ENCODE measurements at regions not wholly inside any gene's neighbourhood (a gene's known extent, or its start where the extent isn't known, plus 50 kb on each side); places are given as distances from the start of the nearest gene placed in this dataset.

DNA sequence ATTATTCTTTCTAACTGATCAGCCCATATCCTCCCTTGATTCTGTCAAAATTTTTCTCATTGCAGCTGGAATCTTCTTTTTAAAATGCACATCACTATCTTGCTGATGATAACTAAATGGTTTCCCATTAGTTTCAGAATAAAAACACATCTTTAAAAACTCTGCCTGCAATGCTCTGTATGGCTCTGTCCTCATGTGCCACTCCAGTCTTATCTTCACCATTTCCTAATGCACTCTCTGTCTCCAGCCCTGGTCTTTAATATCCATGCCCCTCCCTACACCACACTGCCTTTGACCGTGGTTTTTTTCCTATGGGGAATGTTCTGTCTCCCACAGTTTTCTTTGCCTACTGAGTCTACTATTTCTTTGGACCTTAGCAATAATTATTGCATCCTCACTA is 244.1 kb upstream of the ARSJ start:
- TF ChIP-seq, protein P1, sequence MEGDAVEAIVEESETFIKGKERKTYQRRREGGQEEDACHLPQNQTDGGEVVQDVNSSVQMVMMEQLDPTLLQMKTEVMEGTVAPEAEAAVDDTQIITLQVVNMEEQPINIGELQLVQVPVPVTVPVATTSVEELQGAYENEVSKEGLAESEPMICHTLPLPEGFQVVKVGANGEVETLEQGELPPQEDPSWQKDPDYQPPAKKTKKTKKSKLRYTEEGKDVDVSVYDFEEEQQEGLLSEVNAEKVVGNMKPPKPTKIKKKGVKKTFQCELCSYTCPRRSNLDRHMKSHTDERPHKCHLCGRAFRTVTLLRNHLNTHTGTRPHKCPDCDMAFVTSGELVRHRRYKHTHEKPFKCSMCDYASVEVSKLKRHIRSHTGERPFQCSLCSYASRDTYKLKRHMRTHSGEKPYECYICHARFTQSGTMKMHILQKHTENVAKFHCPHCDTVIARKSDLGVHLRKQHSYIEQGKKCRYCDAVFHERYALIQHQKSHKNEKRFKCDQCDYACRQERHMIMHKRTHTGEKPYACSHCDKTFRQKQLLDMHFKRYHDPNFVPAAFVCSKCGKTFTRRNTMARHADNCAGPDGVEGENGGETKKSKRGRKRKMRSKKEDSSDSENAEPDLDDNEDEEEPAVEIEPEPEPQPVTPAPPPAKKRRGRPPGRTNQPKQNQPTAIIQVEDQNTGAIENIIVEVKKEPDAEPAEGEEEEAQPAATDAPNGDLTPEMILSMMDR (IDR thresholded peaks at IDR 0.05; ENCODE audit: low read depth, low read length): no peak
- no peak overlapping the region for H3K4me3 ChIP-seq (ENCODE audit: low read depth, low read length)

- H3K4me3 ChIP-seq (ENCODE audit: low read depth, low read length): no peak overlapping the region
- TF ChIP-seq, protein P1 (IDR thresholded peaks at IDR 0.05; ENCODE audit: low read depth, low read length): no peak
These were observed 246.0 kb upstream of the ARSJ start for GRCh38 chr4:114225436-114225835.

DNA sequence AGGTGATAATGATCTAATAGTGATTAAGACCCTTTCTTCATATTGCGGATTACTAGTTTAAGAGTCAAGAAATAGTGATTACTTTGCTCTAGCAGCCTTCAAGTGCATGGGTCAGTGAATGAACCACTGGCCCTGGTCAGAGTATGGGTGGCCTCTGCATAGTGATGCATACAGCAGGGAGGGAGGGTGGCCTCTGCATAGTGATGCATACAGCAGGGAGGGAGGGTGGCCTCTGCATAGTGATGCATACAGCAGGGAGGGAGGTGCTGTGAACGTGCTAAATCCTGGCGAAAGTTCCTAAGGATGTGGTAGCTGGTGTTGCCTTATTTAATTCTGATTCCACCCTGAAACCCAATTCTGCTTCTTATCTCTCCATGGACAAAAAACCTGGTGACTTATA is 246.7 kb upstream of the ARSJ start:
- H3K4me3 ChIP-seq (ENCODE audit: low read depth, low read length): no peak overlapping the region
- TF ChIP-seq, protein P1 (IDR thresholded peaks at IDR 0.05; ENCODE audit: low read depth, low read length): no peak

DNA sequence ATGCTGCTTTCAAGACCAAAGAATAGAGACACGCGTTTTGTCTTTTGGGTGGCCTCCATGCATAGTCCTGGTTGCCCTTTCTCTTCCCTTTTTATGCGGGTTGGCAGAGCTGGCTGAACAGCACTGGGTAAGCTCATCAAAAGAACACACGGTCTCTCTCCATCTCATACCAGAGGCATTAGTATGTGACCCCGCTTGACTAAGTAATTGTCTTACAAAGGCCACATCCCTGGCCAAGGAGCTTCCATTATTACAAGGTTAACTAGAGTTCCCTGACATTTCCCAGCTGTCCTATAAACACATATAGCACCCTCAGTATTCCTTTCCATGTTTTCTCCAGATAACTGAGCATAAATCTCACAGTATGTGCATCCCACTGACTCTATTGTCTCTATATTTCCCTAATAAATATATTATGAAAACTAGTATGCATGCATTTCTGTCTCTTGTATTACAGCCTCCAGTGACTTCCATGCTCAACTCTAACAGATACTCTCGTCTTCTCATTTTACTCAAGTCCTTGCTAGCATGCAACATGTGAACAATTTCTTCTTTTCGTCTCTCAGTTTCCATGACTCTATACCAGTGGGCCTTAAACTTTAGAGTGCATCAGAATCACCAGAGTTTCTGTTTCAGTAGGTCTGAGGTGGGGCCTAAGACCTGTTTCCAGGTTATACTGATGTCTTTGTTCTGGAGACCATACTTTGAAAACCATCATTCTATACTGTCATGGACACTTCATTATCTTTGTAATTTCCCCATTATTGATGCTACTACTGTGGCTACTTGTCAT is 247.7 kb upstream of the ARSJ start:
- TF ChIP-seq, protein P1 (IDR thresholded peaks at IDR 0.05; ENCODE audit: low read depth, low read length): no peak
- no peak overlapping the region for H3K4me3 ChIP-seq (ENCODE audit: low read depth, low read length)

- H3K4me3 ChIP-seq (ENCODE audit: low read depth, low read length): no peak overlapping the region
These were observed 250.3 kb upstream of the ARSJ start for GRCh38 chr4:114229706-114230105.

DNA sequence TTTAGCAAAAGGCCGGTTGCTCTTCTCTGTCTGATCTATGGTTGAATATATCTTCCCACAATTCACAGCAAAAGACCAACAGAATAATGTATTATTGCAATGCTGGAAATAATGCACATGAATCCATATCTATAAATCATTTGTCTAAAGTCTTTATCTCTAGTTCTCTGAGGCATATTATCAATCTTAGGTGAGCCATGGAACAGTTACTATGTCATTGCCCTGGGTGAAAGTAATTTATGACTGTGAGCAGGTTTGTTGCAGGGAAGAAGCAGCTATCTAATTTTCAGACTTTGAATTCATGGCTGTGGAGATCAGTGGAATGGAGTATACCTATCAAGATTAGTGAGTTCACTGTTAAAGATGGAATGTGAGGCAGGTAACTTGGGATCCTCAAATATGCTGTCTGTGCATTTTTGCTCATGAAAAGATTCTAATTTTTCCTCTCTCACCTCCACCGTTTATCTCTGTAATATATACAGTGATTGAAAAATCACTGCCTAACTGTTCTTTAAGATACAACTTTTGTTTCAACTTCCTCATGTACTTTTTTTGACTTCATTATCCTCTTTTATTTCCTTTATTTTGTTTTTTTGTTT is 256.8 kb upstream of the ARSJ start:
- H3K4me3 ChIP-seq (ENCODE audit: low read depth, low read length): no peak overlapping the region
- TF ChIP-seq, protein P1 (IDR thresholded peaks at IDR 0.05; ENCODE audit: low read depth, low read length): no peak

More at GRCh38 chr4:114229706-114230105, 250.3 kb upstream of the ARSJ start:
- TF ChIP-seq, protein P1 (IDR thresholded peaks at IDR 0.05; ENCODE audit: low read depth, low read length): no peak

DNA sequence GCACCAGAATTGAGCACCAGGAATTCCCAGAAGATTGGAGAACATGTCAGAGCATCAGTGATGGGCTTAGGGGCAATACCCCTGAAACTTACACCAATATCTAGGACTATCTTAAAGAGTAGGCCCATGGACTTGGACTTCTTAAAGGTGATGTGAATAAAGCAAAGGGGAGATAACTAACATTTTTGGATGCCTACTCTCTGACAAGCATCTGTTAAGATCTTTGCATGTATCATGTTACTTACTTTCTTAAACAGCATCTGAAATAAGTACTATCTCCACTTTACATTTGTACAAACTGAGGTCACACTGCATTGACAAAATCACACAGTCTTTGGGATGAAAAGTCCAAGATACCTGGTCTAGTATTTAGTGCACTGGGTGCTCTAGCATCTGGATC is 258.6 kb upstream of the ARSJ start:
- TF ChIP-seq, protein P1 (IDR thresholded peaks at IDR 0.05; ENCODE audit: low read depth, low read length): no peak
- H3K4me3 ChIP-seq (ENCODE audit: low read depth, low read length): no peak overlapping the region
